ENCODE measurements at regions not wholly inside any gene's neighbourhood (a gene's known extent, or its start where the extent isn't known, plus 50 kb on each side); places are given as distances from the start of the nearest gene placed in this dataset.

DNA sequence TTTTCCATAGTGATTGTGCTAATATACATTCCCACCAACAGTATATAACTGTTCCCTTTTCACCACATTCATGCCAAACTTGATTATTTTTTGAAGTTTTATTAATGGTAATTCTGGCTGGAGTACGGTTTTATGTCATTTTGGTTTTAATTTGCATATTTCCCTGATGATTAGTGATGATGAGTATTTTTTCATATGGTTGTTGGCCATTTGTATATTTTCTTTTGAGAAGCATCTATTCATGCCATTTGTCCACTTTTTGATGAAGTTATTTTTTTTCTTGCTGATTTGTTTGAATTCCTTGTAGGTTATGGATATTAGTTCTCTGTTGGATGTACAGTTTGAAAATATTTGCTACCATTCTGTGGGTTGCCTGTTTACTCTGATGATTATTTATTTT lies 484.4 kb upstream of the SPRY2 start:
- Histone ChIP-seq H3K27ac (ENCODE audit: extremely low read depth, low read depth, low read length) (no peak overlapping the region), H3K9me3 (ENCODE audit: control insufficient read depth, insufficient read depth, low read depth, low read length) (no peaks in the 10 kb centered on the region), H3K4me3 (ENCODE audit: low read depth, low read length) (no peak overlapping the region), H3K4me1 (ENCODE audit: control insufficient read depth, insufficient read depth, low read length) (no peaks in the 10 kb centered on the region), H3K36me3 (ENCODE audit: control insufficient read depth in 2 of 2, insufficient read depth in 1 of 2, low read length in 2 of 2) (no peaks in the 10 kb centered on the region)
- ChIA-PET CTCF (no interaction called here), POLR2A (no interaction called here)
- TF ChIP-seq GLI4 (tag by site-specific recombination; IDR thresholded peaks at IDR 0.05) = no peak
- no peak for TF ChIP-seq YY2 (tag by site-specific recombination; IDR thresholded peaks at IDR 0.05)
- TF ChIP-seq ZBTB7A (tag by site-specific recombination; IDR thresholded peaks at IDR 0.05; ENCODE audit: low read depth) = no peak
- no peak for TF ChIP-seq ZNF677 (tag by site-specific recombination; IDR thresholded peaks at IDR 0.05)
- TF ChIP-seq ZXDB (tag by site-specific recombination; IDR thresholded peaks at IDR 0.05) = no peak
- no peak for TF ChIP-seq GFI1B (tag by site-specific recombination; IDR thresholded peaks at IDR 0.05)
- TF ChIP-seq ZNF513 (tag by site-specific recombination; IDR thresholded peaks at IDR 0.05) = no peak
- no peak for TF ChIP-seq ATF2 (tag by site-specific recombination; IDR thresholded peaks at IDR 0.05; ENCODE audit: low read depth)
- TF ChIP-seq, protein P1, sequence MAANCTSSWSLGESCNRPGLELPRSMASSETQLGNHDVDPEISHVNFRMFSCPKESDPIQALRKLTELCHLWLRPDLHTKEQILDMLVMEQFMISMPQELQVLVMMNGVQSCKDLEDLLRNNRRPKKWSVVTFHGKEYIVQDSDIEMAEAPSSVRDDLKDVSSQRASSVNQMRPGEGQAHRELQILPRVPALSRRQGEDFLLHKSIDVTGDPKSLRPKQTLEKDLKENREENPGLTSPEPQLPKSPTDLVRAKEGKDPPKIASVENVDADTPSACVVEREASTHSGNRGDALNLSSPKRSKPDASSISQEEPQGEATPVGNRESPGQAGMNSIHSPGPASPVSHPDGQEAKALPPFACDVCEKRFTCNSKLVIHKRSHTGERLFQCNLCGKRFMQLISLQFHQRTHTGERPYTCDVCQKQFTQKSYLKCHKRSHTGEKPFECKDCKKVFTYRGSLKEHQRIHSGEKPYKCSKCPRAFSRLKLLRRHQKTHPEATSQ (tag by site-specific recombination; IDR thresholded peaks at IDR 0.05) = no peak
- no peak for TF ChIP-seq OVOL3 (tag by site-specific recombination; IDR thresholded peaks at IDR 0.05)
- no peak for TF ChIP-seq ZNF530 (tag by site-specific recombination; IDR thresholded peaks at IDR 0.05; ENCODE audit: low read depth)
- no peak for TF ChIP-seq FEZF1 (tag by site-specific recombination; IDR thresholded peaks at IDR 0.05)
- no peak for TF ChIP-seq ZNF654 (tag by site-specific recombination; IDR thresholded peaks at IDR 0.05; ENCODE audit: low read depth)
- no peak for TF ChIP-seq ZNF830 (tag by site-specific recombination; IDR thresholded peaks at IDR 0.05; ENCODE audit: low read depth)
- TF ChIP-seq ZNF112 (tag by site-specific recombination; IDR thresholded peaks at IDR 0.05) = no peak
- TF ChIP-seq ZNF311 (tag by site-specific recombination; IDR thresholded peaks at IDR 0.05; ENCODE audit: borderline replicate concordance) = no peak
- no peak for TF ChIP-seq ZNF416 (tag by site-specific recombination; IDR thresholded peaks at IDR 0.05)
- TF ChIP-seq ZNF398 (tag by site-specific recombination; IDR thresholded peaks at IDR 0.05) = no peak

DNA sequence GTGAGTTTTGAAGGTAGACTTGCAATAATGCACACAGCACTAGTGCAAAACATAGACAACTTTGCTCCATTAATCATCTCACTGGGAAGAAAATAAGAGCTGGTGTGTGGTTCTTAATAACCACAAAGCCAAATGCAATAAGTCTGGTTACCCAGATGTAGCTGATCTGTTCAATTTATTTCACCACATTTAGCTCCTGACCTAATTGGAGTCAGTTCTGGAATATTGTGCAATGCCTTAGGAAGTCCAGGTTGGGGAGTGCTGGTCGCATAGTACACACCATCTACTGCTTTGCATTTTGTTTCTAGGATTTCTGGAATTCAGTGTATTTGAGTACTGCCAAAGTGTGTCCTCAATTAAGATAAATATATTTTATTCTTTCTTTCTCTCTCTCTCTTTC lies 483.3 kb upstream of the SPRY2 start:
- no peak overlapping the region for H3K27ac ChIP-seq (ENCODE audit: extremely low read depth, low read depth, low read length)
- no peak overlapping the region for H3K4me3 ChIP-seq (ENCODE audit: low read depth, low read length)
- POLR2A ChIA-PET = no interaction called here
- H3K9me3 ChIP-seq (ENCODE audit: control insufficient read depth, insufficient read depth, low read depth, low read length) = no peaks in the 10 kb centered on the region
- H3K4me1 ChIP-seq (ENCODE audit: control insufficient read depth, insufficient read depth, low read length) = no peaks in the 10 kb centered on the region
- CTCF ChIA-PET = no interaction called here
- no peak for TF ChIP-seq ZNF341 (tag by site-specific recombination; IDR thresholded peaks at IDR 0.05; ENCODE audit: low read depth)
- TF ChIP-seq ZNF623 (tag by site-specific recombination; IDR thresholded peaks at IDR 0.05) = no peak
- no peak for TF ChIP-seq ZNF843 (tag by site-specific recombination; IDR thresholded peaks at IDR 0.05)
- TF ChIP-seq ZFP37 (tag by site-specific recombination; IDR thresholded peaks at IDR 0.05) = no peak
- no peak for TF ChIP-seq ZNF398 (tag by site-specific recombination; IDR thresholded peaks at IDR 0.05)
- TF ChIP-seq ZNF169 (tag by site-specific recombination; IDR thresholded peaks at IDR 0.05) = no peak
- H3K36me3 ChIP-seq (ENCODE audit: control insufficient read depth in 2 of 2, insufficient read depth in 1 of 2, low read length in 2 of 2) = no peaks in the 10 kb centered on the region
